HS-27A (cell line): ENCODE measurements at regions not wholly inside any gene's neighbourhood (a gene's known extent, or its start where the extent isn't known, plus 50 kb on each side); places are given as distances from the start of the nearest gene placed in this dataset.

Experiments
- DNase-seq: peaks from one replicate; pipeline ENCODE4 v3.0.0-alpha.2; 2012; ENCODE audit warnings: low read depth, missing footprints

DNA sequence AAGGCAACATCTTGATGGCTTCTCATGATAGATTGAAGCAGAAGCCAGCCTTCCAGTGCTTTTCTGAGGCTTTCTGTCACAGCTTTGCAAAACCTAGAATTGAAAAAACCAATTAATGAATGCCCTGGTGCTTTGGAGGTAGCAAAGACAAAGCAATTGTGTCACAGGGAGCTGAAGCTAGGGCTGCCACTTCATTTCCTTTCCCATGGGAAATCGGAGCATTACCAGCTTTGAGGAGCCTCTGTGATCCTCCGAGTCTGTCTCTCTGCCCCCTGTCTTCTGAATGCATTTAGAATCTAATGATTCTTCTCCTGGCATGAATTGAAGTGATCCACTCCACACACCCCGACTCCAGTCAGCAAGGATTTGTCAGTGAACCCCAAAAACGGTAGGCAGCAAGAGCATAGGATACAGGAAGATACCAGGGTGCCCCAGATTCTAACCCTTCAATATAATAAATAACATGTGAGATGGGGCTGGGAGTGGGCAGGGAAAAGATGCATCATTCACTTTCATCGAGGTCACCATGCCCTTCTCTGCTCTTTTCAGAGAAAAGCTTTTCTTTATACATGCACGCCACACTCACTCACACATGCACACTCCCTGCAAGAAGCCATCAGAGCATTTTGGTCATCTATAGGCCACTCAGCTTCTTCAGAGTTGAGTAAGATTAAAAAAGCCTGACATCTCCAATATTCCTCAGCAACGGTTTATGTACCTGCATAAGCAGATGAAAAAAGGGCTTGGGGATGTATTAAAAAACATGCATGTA is 247.7 kb upstream of the ZNF462 start:
- no peak for DNase-seq

DNA sequence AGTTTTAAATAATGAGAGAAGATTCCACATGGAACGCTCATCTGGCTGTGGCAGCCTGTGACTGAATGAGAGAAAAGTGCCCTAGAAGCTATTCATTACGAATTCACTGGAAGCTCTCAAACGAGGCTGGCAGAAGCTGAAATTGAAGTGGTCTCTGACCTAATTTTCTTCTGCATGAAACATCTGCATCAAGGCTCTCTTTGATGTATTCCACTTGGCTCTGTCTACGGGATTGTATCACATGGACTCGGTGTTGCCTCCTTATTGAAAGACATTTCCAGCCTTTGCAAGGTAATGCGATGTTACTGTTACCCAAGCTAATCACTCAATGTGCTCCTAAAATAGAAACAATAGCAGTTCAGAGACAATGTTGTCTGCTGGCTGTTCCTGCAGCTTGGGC is 246.9 kb upstream of the ZNF462 start:
- no peak for DNase-seq

DNA sequence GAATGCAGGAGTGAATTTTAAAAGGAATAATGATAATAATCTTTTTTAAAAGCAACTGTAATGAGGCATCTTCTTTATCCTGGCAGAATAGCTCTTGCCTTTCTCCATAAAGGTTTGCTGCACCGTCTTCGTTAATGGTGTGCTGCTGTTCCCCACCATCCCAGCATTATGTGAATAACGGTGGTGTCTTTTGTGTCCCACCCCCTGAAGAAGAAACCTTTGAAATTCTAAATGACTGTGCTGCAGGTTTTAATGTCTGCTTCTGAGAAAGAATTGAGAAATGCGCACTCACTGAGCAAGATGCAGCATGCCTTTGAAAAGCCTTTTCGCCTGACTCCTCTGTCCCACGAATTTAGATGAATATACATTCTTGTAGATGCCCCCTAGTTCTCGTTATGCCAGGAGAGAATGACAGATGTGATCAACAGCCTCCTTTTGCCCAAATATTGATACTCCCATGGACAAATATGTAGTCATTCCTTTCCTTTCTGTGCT is 246.1 kb upstream of the ZNF462 start:
- DNase-seq = no peak

DNA sequence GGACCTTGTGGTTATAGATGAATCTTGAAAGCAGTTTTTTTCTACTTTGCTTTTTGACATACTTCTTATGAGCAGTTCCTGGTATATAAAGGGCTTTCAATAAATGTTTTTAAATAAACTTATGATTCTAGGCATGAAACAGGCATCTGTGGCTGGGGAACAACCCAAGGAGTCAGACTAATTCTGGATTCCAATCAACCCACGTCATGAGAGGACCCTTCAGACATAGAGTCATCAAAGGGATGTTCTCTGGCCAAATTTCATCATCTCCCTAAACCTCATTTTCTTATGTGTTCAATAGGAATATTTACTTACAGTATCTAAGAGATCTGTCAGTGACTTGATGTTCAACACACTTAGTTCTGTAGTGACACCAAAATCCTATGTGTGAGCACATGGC is 243.8 kb upstream of the ZNF462 start:
- peak; percentile 31 for DNase-seq

DNA sequence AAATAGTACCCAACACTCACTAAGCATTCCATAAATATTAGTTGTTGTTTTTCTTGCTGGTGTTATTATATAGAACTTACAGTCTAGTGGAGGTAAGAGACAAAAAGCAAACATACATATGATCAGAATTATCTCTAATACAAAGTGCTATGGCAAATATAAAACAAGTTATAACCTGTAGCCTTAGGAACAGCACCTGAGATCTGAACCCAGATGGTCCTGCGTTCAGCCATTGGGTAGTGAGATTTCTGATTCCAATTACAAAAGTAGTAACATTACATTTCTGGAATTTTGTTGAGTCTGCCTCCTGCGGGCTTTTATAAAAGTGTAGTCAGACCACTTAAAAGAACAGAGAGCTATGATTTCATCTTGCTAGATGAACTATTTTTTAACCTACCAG is 242.9 kb upstream of the ZNF462 start:
- DNase-seq = no peak

DNA sequence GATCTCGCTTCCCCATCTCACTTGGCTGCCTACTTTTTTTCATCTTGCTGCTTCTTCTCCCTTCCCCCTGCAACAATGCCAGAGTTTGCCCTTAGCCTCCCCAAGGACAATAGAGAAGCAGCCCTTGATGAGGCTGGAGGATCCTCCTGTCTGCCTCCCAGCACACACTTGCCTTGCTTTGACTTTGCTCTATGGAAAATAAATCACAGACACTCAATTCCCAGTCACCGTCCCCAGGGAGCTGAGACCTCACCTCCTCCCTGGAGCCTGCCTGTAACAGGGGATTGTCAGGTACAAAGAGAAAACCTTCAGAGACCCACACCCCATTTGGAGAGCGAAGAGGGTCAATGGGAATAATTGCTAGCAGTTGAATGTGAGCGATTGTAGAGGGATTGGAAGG is 242.1 kb upstream of the ZNF462 start:
- no peak for DNase-seq

DNA sequence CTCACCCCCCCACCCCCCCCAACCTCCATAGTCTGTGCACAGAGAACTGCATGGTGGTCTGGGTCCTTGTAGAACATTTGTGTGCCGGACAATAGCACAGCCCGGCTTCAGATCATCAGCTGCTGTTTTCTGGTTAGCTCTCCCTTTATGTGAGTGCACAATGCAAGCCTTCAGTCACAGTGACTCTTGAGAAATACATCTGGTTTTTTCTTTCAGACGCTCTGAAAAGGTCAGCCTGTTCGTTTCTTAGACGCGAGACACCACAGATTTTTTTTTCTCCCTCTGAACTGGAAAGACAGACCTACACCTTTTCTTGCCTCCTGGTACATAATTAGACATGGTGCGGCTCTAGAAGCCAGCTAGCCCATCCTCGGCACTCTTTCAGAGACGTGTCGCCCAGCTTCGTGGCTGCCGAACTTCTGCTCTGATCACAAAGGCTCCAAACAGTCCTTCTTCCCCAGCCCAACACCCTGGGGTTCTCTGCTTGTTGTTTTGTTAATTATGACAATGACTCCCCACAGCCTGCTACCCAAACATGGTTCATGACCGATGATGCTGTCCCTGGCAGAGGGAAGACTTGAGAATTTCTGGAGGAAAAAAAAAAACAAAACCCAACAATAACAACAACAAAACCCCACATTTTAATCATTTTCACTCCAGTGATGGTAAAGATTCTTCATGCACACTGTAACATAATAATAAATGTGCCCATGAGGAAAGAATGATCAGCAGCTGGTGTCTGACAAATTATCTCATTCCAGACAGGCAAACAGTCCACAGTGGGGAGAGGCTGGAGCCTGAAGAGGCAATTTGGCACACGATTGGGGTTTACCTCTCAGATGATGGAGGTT is 241.4 kb upstream of the ZNF462 start:
- DNase-seq = no peak

DNA sequence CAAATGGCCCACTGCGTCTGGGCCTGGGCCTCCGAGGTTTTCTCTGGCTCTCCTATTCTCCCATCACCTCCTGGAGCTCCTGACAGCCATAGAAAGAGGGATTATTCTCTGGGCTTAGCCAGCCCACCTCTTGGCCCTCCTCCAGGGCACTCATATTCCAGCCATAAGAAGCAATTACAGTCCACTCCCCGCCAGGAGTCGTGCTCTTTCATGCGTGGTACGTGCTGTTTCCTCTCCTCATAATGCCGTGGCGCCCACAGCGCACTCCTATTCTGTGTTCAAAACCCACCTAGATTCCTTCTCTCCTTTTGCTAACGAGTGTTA is 240.8 kb upstream of the ZNF462 start:
- DNase-seq = no peak

DNA sequence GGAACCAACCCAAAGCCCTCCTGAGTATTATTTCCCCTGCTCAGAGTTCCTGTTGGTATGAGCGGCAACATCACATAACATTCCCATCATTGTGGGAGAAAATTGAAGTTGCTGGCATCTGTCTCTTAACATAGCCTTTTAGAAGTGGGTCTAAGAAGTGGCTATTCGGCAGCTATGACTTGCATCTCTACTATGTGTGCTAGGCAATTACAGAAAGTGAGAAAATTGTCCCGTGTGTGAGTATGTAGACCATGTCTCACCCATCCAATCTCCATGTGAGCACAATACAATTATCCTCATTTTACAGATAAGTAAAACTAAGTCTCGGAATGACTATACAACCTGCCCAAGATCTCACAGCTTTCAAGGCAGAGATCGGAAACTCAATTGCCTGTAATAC is 239.4 kb upstream of the ZNF462 start:
- DNase-seq = no peak

DNA sequence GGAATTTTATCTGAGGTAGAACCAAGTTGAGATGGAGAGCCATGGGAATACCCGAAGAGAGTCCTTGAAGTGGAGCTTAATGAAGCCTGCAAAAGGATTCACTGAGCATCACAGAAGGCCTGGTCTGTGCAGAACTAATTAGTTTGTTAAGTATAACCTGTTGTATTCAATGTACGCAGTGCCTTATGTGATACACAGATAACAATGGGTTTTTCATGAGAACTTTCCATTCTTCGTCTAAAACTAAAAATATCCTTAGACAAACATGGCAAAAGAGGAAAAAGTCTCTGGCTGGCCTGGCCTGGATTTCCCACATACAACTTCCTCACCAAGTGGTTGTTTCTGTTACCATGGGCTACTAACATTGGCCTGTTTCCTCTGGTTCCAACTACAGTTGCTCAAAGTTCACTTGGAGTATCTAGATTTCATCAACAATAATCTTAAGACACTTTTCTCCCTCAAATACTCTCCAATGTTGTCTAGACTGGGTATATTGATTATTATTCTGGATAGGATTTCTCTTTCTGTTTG is 237.6 kb upstream of the ZNF462 start:
- no peak for DNase-seq

DNA sequence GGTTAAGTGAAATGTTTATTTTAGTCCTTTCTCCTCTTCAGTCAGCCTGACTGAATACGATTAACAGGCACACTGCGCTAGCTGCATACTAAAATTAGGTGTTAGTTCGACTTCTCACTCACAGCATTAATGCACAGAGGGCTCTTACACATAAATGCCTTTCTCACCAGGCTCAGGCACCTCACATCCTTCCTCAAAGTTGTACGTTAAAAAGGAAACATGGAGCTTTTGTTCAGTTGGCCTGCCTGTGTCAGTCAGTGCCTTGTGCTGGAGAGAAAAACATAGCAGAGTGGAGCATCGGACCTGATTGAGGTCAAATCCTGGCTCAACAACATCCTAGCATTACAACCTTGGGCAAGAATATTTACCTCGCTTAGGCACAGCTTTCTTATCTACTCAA is 236.0 kb upstream of the ZNF462 start:
- DNase-seq = no peak

DNA sequence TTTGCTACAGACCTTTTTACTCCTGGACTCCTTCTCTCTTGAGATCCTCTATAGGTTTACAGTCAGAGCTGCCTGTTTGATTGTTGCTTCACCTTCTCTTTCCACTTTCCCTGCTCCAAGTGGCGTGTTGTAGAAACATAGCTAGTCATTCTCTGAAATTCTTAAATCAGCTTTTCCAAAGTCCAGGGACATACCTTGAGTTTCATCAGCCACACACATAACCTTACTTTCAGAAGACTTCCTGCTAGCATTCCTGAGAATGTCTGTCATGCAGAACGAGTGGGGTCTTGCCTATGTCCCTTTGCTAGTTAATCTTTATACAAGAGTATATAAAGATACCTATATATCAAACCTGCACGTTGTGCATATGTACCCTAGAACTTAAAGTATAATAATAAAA is 230.3 kb upstream of the ZNF462 start:
- DNase-seq = no peak

DNA sequence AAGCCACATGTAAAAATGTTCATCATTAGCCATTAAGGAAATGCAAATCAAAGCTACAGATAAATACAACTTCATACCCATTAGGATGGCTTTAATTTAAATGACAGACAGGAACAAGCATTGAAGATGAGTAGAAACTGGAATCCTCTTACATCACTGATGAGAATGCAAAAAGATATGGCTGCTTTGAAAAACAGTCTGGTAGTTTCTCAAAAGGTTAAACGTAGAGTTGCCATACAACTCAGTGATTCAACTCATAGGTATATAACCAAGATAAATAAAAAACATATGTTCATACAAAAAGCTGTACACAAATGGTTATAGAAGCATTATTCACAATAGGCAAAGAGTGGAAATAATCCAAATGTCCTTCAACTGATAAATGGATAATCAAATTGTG is 228.8 kb upstream of the ZNF462 start:
- no peak for DNase-seq

DNA sequence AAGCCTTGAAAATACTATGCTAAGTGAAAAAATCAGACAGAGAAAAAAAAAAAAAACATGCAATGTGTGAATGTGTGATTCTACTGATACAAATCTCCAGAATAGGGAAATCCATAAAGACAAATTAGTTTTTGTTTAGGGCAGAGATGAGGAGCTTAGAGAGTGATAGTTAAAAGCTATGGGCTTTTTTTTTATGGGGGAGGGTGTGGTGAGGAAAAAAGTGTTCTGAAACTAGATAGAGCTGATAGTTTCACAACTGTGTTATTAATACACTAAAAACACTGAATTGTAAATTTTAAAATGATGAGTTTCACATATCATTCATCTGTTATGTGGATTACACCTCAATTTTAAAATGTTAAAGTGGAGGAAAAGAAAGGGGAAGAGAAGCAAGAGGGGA is 228.3 kb upstream of the ZNF462 start:
- DNase-seq = no peak

DNA sequence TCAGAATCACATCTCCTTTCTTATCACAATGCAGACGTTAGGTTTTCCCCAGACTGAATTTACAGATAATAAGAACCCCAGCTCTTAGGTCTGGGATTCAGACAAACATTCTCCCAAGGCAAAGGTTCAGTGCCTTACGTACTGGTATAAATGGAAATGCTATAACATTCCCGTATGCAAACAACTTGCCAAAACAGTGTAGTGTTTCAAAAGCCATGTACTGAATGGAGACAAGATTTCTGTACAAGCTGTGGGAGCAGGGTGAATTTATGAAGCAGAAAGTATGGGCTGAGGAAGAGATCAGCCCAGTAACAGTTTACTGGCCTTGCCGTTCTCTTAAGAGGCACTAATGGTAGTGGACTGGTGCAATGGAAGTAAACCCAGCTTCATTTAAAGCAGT is 225.5 kb upstream of the ZNF462 start:
- DNase-seq = no peak

DNA sequence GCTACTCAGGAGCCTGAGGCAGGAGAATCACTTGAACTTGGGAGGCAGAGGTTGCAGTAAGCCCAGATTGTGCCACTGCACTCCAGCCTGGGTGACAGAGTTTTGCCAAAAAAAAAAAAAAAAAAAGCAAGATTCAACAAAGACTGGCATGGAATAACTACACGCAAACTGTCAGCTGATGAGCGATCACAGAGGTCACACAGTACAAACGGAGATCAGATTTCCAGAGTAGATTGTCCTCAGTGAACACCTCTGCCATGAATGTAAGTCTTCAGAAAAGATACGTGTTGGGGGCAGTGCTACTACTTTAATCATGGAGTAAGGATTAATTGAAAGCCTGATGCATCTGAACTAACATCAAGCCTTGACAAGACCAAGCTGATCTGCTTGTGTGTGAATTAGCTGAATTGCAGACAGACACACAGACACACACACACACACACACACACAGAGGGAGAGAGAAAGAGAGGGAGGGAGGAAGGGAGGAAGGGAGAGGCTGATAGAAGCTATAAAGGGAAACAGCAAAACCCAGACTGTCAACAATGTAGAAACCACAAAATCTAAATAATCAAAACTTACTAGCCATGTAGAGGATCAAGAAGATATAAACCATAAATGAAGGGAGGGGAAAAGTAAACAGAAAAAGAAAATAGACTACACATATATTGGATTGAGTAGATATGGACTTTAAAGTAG is 222.9 kb upstream of the ZNF462 start:
- no peak for DNase-seq

DNA sequence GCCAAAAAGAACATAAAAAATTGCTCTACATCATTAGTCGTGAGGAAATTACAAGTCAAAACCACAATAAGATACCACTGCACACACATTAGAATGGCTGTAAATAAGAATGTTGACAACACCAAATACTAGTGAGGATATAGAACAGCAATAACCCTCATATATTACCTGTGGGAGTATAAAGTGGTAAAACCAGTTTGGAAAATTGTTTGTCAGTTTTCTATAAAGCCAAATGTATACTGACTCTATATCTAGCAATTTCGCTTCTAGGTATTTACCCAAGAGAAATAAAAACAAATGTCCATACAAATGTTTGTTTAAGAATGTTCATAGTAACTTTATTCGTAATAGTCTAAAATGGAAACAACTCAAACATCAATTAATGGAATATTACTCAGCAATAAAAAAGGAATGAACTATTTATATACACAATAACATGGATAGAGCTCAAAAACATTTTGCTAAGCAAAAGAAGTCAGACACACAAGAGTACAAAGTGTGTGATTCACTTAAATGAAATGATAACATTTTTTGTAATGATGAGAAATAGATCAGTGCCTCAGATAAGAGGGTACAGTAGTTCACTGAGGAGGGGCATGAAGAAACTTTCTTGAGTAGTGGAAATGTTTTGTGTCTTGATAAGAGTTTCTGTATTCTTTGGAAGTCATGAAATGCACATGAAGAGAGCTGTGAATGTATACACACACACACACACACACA is 219.6 kb upstream of the ZNF462 start:
- DNase-seq = no peak

DNA sequence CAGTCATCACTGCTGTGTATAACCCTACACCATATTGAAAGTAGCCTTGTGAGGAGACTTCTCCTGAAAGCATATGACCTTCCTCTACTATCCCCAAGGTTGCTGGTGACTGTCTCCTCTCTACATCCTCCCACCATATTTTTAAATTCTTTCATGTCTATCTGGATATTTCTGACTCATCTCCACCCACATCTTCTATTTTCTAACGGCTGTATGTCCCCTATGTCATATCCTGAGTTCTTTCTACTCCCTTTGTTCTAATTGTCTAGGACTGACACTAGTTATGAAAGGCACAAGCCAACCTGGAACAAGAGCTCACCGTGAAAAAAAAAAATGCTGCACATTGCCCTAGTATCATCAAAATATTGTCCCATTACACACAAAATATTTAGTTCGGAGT is 218.3 kb upstream of the ZNF462 start:
- no peak for DNase-seq

DNA sequence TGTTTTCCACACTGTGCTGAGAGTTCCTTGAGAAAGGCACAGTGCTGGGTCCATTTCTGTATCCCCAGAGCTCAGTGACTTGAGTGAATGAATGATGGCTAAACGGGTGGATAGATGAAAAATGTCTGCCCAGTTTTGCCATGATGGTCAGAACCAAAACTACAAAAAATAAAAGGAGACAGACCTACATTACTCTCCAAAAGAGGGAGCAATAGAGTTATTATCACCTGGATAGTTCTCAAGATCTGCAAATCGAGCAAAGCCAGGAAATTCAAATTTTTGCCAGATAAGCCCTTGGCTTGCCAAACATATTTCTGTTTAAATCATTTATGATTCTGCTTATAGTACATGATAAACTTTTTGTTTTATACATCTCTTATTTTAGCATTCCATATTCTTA is 214.2 kb upstream of the ZNF462 start:
- no peak for DNase-seq

DNA sequence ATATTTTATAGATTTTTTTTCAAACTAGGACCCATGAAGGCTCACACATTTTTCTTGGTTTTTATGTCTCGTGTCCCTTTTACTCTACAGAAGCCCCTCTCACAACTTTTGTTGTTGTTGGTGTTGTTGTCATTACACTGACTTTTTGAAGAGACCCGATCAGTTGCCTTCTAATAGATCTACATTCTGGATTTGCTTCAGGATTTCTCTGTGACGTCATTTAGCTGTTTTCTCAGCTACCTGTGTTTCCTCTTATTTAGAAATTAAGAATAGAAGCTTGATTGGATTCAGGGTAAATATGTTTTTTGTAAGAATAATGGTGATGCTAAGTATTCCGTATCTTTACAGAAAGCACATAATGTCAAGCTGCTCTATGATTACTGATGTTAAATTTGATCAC is 213.3 kb upstream of the ZNF462 start:
- DNase-seq = no peak

DNA sequence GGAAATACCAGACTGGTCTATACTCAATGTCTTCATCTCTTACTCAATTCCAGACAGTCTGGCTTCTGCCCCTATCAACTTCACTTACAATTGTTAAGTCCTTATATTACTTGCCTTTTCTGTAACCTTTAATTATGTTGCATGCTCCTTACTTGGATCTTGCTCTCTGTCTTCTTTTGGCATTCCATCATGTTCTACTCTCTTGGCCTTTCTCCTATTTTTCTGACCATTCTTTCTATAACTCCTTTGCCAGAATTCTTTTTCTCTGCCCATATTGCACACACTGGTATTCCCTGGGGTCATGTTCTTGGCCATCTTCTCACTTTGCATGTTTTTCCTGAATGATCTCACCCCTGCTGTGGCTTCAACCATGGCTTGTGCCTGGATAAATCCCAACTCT is 209.8 kb upstream of the ZNF462 start:
- no peak for DNase-seq

DNA sequence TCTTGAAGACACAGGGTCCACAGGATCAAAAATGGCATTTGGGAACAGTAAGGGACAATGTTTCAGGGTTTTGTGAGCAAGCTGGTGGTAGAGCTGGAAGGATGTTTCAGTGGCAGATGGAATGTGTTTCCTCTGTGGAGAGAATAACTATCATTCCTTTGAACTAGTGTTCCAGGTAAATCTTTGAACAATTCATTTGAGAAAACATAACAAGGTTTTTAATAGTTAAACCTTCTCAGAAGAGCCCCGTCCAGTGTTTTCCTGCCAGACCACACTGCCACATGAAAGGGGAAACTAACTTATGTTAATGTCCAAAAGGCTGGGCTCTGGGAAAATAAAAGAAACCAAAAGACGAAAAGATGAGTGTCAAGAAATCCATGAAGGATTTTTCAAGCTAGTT is 207.0 kb upstream of the ZNF462 start:
- no peak for DNase-seq
